Breast epithelium (tissue), 4 donors: ENCODE measurements at regions not wholly inside any gene's neighbourhood (a gene's known extent, or its start where the extent isn't known, plus 50 kb on each side); places are given as distances from the start of the nearest gene placed in this dataset.

Source experiments
- DNase-seq, 2 donors: peaks; one replicate each; pipeline ENCODE4 v3.0.0-alpha.2; 2019; ENCODE audit warnings: low spot score in 2 of 2
- H3K27ac ChIP-seq, 2 donors: fragments of 200-600 bp; sonication (generic) in 1 of 2; one replicate each; pipeline ENCODE4 v1.5.1; 2016 to 2019; ENCODE audit warnings: mild to moderate bottlenecking in 1 of 2
- H3K27me3 ChIP-seq, 2 donors: fragments of 200-600 bp; sonication (generic) in 1 of 2; one replicate each; pipeline versions ENCODE4 v1.5.1 to v1.6.0; 2017 to 2019; ENCODE audit warnings: control low read depth in 1 of 2, mild to moderate bottlenecking in 1 of 2
- H3K36me3 ChIP-seq: fragments of 200-600 bp; one replicate; pipeline ENCODE4 v1.5.1; 2019
- H3K4me1 ChIP-seq, 2 donors: fragments of 200-600 bp; sonication (generic); one replicate each; pipeline ENCODE4 v1.5.1; 2016 to 2019; ENCODE audit warnings: control low read depth in 1 of 2
- H3K4me3 ChIP-seq, 3 donors: fragments of 200-600 bp; sonication (generic); 1 replicate in 2 of 3; 2 replicates in 1 of 3; pipeline ENCODE4 v1.5.1; 2016 to 2019; ENCODE audit warnings: mild to moderate bottlenecking in 3 of 3, moderate library complexity in 2 of 3
- H3K9me3 ChIP-seq, 2 donors: fragments of 200-600 bp; sonication (generic) in 1 of 2; one replicate each; pipeline ENCODE4 v1.5.1; 2016 to 2019; ENCODE audit warnings: control low read depth in 1 of 2
- CTCF ChIP-seq, 3 donors: fragments of 450-650 bp; IDR thresholded peaks; one replicate each; pipeline ENCODE4 v1.5.1; 2016 to 2017; ENCODE audit warnings: antibody characterized with exemption in 3 of 3, mild to moderate bottlenecking in 3 of 3, moderate library complexity in 3 of 3
- POLR2A ChIP-seq: fragments of 450-650 bp; IDR thresholded peaks from one replicate; pipeline ENCODE4 v1.6.1; 2016; ENCODE audit warnings: antibody characterized with exemption, mild to moderate bottlenecking, moderate library complexity
- POLR2AphosphoS5 ChIP-seq, 3 donors: sonication (generic); formaldehyde crosslinking; IDR thresholded peaks; one replicate each; pipeline ENCODE4 v1.6.1; 2017; ENCODE audit warnings: antibody characterized with exemption in 3 of 3
- intact Hi-C: fragments of 100-400 bp; cut with DNase I; formaldehyde crosslinking; loops from one replicate; pipeline ENCODE4 v1.15.1; 2023; ENCODE audit warnings: low total_unique reads

GRCh38 chr2:211181626-211182025, 625.2 kb downstream of the CPS1 start:
- H3K4me3 ChIP-seq, result no peak overlapping the region
- intact Hi-C loops, result no loop called here
- no peaks in the 10 kb centered on the region for H3K27me3 ChIP-seq
- H3K4me1 ChIP-seq, result no peaks in the 10 kb centered on the region
- no peaks in the 10 kb centered on the region for H3K9me3 ChIP-seq
- no peaks in the 10 kb centered on the region for H3K36me3 ChIP-seq
- no peak for TF ChIP-seq CTCF (IDR thresholded peaks at IDR 0.05)
- no peak for TF ChIP-seq POLR2AphosphoS5 (IDR thresholded peaks at IDR 0.05)
- no peak for TF ChIP-seq POLR2A
- DNase-seq, result no peak
- H3K27ac ChIP-seq, result no peak overlapping the region

GRCh38 chr2:211187602-211188001, 631.2 kb downstream of the CPS1 start:
- intact Hi-C loops, result no loop called here
- Histone ChIP-seq H3K9me3 (no peaks in the 10 kb centered on the region), H3K27me3 (no peaks in the 10 kb centered on the region), H3K27ac (no peak overlapping the region), H3K4me1 (no peaks in the 10 kb centered on the region), H3K36me3 (no peaks in the 10 kb centered on the region), H3K4me3 (no peak overlapping the region)
- no peak for DNase-seq
- no peak for TF ChIP-seq CTCF (IDR thresholded peaks at IDR 0.05)

- TF ChIP-seq POLR2AphosphoS5 (IDR thresholded peaks at IDR 0.05) (no peak), POLR2A (no peak), CTCF (IDR thresholded peaks at IDR 0.05) (no peak)
- intact Hi-C loops, result no loop called here
- no peak for DNase-seq
- Histone ChIP-seq H3K27me3 (no peaks in the 10 kb centered on the region), H3K27ac (no peak overlapping the region), H3K9me3 (no peaks in the 10 kb centered on the region), H3K4me3 (no peak overlapping the region), H3K36me3 (no peaks in the 10 kb centered on the region), H3K4me1 (no peaks in the 10 kb centered on the region)
Observed at GRCh38 chr2:211203986-211204385, 647.6 kb downstream of the CPS1 start.

- H3K27ac ChIP-seq, result no peak overlapping the region
- no peak overlapping the region for H3K4me3 ChIP-seq
- no peaks in the 10 kb centered on the region for H3K36me3 ChIP-seq
- H3K27me3 ChIP-seq, result no peaks in the 10 kb centered on the region
- DNase-seq, result no peak
- intact Hi-C loops, result no loop called here
- TF ChIP-seq POLR2A (no peak), CTCF (IDR thresholded peaks at IDR 0.05) (no peak), POLR2AphosphoS5 (IDR thresholded peaks at IDR 0.05) (no peak)
- no peaks in the 10 kb centered on the region for H3K9me3 ChIP-seq
- no peaks in the 10 kb centered on the region for H3K4me1 ChIP-seq
Observed at GRCh38 chr2:211204456-211204855, 648.1 kb downstream of the CPS1 start.

GRCh38 chr2:211204902-211205301, 648.5 kb downstream of the CPS1 start:
- Histone ChIP-seq H3K4me3 (no peak overlapping the region), H3K4me1 (no peaks in the 10 kb centered on the region), H3K9me3 (no peaks in the 10 kb centered on the region), H3K27ac (no peak overlapping the region), H3K36me3 (no peaks in the 10 kb centered on the region), H3K27me3 (no peaks in the 10 kb centered on the region)
- DNase-seq, result no peak
- intact Hi-C loops, result no loop called here
- TF ChIP-seq CTCF (IDR thresholded peaks at IDR 0.05) (no peak), POLR2AphosphoS5 (IDR thresholded peaks at IDR 0.05) (no peak), POLR2A (no peak)
